ENCODE measurements at regions not wholly inside any gene's neighbourhood (a gene's known extent, or its start where the extent isn't known, plus 50 kb on each side); places are given as distances from the start of the nearest gene placed in this dataset.

DNA sequence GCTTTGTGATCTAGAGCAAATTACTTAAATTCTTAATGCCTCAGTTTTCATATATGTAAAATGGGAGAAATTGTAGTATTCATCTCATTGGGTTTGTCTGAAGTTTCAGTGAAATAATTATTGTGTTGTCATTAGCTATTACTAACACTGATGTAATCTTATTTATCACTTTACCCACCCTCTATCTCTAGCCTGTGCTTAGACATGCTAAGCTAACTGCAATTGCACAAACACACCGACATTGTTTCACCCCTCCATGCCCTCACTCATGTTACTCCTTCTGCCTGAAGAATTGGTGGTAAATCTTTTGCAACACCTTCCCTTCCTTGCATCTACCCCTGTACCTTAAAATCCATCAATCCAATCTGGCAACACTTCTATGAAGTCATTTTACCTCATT is 241.6 kb downstream of the BCAT1 start:
- no peak overlapping the region for H3K27ac ChIP-seq (ENCODE audit: low read depth, low read length, poor library complexity, severe bottlenecking)

DNA sequence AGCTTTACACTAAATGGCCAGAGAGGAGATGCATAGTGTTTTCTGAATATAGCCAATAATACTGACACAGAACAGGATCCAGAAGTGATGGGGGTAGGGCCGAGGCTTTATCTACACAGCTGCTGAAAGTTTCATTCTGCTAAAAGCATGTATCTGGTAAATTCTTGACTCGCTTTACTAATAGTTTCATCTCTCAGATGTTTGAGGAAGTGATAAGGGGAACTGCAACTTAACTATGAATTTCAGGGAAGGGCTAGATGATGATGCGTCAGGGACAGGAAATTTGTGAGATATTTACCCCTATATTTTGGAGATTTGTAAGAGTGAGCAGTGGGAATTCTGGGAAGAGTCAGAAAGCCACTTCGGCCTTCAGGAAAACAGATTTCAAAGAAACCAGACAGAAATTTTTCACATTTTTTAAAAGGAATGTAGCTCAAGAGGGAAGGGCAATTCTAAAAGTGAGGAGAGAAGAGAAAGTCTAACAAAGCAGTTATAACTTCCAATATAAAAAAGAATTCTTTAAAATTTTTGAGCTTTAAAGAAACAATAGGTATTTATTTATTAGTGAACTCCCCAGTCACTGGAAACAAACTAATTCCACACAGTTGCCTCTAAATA is 243.1 kb downstream of the BCAT1 start:
- no peaks in the 10 kb centered on the region for H3K36me3 ChIP-seq (ENCODE audit: insufficient read depth, low read length)
- no peaks in the 10 kb centered on the region for H3K9me3 ChIP-seq (ENCODE audit: low read length)
- H3K4me2 ChIP-seq (ENCODE audit: low read length) = no peak overlapping the region
- H3K4me3 ChIP-seq (ENCODE audit: low read depth, low read length, poor library complexity, severe bottlenecking) = no peak overlapping the region
- no peaks in the 10 kb centered on the region; the same call in 1 of the 2 replicates for H3K9me2 ChIP-seq (ENCODE audit: low read depth, low read length)
- H3K4me1 ChIP-seq (ENCODE audit: insufficient read depth, low read length, severe bottlenecking) = no peaks in the 10 kb centered on the region
- no peak overlapping the region for H3K27ac ChIP-seq (ENCODE audit: low read depth, low read length, poor library complexity, severe bottlenecking)
- H3F3A ChIP-seq (ENCODE audit: insufficient read depth, low read length) = no peaks in the 10 kb centered on the region
- H3K9ac ChIP-seq (ENCODE audit: low read length) = no peak overlapping the region
- H3K79me2 ChIP-seq (ENCODE audit: insufficient read depth, low read length) = no peaks in the 10 kb centered on the region
- H4K20me1 ChIP-seq (ENCODE audit: insufficient read depth, low read length) = no peaks in the 10 kb centered on the region
- TF ChIP-seq, protein P1, sequence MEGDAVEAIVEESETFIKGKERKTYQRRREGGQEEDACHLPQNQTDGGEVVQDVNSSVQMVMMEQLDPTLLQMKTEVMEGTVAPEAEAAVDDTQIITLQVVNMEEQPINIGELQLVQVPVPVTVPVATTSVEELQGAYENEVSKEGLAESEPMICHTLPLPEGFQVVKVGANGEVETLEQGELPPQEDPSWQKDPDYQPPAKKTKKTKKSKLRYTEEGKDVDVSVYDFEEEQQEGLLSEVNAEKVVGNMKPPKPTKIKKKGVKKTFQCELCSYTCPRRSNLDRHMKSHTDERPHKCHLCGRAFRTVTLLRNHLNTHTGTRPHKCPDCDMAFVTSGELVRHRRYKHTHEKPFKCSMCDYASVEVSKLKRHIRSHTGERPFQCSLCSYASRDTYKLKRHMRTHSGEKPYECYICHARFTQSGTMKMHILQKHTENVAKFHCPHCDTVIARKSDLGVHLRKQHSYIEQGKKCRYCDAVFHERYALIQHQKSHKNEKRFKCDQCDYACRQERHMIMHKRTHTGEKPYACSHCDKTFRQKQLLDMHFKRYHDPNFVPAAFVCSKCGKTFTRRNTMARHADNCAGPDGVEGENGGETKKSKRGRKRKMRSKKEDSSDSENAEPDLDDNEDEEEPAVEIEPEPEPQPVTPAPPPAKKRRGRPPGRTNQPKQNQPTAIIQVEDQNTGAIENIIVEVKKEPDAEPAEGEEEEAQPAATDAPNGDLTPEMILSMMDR (IDR thresholded peaks at IDR 0.05; ENCODE audit: low read length) = no peak
- TF ChIP-seq EZH2 (IDR thresholded peaks at IDR 0.05; ENCODE audit: borderline replicate concordance, low read length) = no peak
- no peak overlapping the region for H2AFZ ChIP-seq (ENCODE audit: low read length)
- H3K27me3 ChIP-seq (ENCODE audit: insufficient read depth, low read length) = no peaks in the 10 kb centered on the region

More for the DNA sequence above, 241.6 kb downstream of the BCAT1 start:
- no peak overlapping the region for H2AFZ ChIP-seq (ENCODE audit: low read length)
- no peaks in the 10 kb centered on the region for H3K4me1 ChIP-seq (ENCODE audit: insufficient read depth, low read length, severe bottlenecking)
- H4K20me1 ChIP-seq (ENCODE audit: insufficient read depth, low read length) = no peaks in the 10 kb centered on the region
- no peaks in the 10 kb centered on the region for H3K27me3 ChIP-seq (ENCODE audit: insufficient read depth, low read length)
- H3K9me3 ChIP-seq (ENCODE audit: low read length) = no peaks in the 10 kb centered on the region
- H3K36me3 ChIP-seq (ENCODE audit: insufficient read depth, low read length) = no peaks in the 10 kb centered on the region
- no peak for TF ChIP-seq EZH2 (IDR thresholded peaks at IDR 0.05; ENCODE audit: borderline replicate concordance, low read length)
- TF ChIP-seq, protein P1 (IDR thresholded peaks at IDR 0.05; ENCODE audit: low read length) = no peak
- H3K4me3 ChIP-seq (ENCODE audit: low read depth, low read length, poor library complexity, severe bottlenecking) = no peak overlapping the region
- no peak overlapping the region for H3K9ac ChIP-seq (ENCODE audit: low read length)
- no peak overlapping the region for H3K4me2 ChIP-seq (ENCODE audit: low read length)
- H3K79me2 ChIP-seq (ENCODE audit: insufficient read depth, low read length) = no peaks in the 10 kb centered on the region
- H3F3A ChIP-seq (ENCODE audit: insufficient read depth, low read length) = no peaks in the 10 kb centered on the region
- no peaks in the 10 kb centered on the region for H3K9me2 ChIP-seq (ENCODE audit: low read depth, low read length)

DNA sequence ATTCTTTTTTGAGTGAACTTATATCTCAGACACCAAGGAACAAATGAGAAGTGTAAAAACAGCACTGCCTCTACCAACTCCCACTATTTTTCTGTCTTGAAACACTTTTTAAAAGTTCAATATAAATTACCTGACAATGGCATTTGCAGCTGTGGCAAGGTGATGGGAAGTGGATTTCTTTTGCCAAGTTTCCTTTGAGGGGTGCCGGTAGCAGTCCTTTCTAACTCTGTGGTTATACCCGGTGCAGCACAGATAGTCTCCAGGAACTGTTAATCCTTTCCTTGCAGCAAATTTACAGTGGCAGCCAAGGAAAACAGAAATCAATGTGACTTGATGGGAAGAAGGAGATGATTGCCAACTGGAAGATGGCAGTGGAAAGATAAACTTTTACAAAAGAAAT is 243.7 kb downstream of the BCAT1 start:
- Histone ChIP-seq H3K9ac (ENCODE audit: low read length) (no peak overlapping the region), H3K27ac (ENCODE audit: low read depth, low read length, poor library complexity, severe bottlenecking) (no peak overlapping the region), H3K27me3 (ENCODE audit: insufficient read depth, low read length) (no peaks in the 10 kb centered on the region), H4K20me1 (ENCODE audit: insufficient read depth, low read length) (no peaks in the 10 kb centered on the region), H3K4me1 (ENCODE audit: insufficient read depth, low read length, severe bottlenecking) (no peaks in the 10 kb centered on the region), H3K4me3 (ENCODE audit: low read depth, low read length, poor library complexity, severe bottlenecking) (no peak overlapping the region), H3F3A (ENCODE audit: insufficient read depth, low read length) (no peaks in the 10 kb centered on the region), H3K9me3 (ENCODE audit: low read length) (no peaks in the 10 kb centered on the region), H3K4me2 (ENCODE audit: low read length) (no peak overlapping the region), H3K36me3 (ENCODE audit: insufficient read depth, low read length) (no peaks in the 10 kb centered on the region), H3K9me2 (ENCODE audit: low read depth, low read length) (no peaks in the 10 kb centered on the region; the same call in 1 of the 2 replicates), H2AFZ (ENCODE audit: low read length) (no peak overlapping the region), H3K79me2 (ENCODE audit: insufficient read depth, low read length) (no peaks in the 10 kb centered on the region)
- TF ChIP-seq EZH2 (IDR thresholded peaks at IDR 0.05; ENCODE audit: borderline replicate concordance, low read length) = no peak
- TF ChIP-seq, protein P1 (IDR thresholded peaks at IDR 0.05; ENCODE audit: low read length) = no peak
